HCEC 1CT (cell line): ENCODE measurements at regions not wholly inside any gene's neighbourhood (a gene's known extent, or its start where the extent isn't known, plus 50 kb on each side); places are given as distances from the start of the nearest gene placed in this dataset.
A peak's percentile ranks its signal among the peaks of the same experiment; 100 is the strongest.

Source experiments
- DNase-seq: peaks from one replicate; pipeline ENCODE4 v3.0.0-alpha.2; 2017

GRCh38 chr1:93815366-93816110, 63.5 kb downstream of the DNTTIP2 start:
- DNase-seq: no peak

- no peak for DNase-seq
Observed at GRCh38 chr1:93814795-93815340, 64.1 kb downstream of the DNTTIP2 start.

- DNase-seq: peak; percentile 81
Observed at GRCh38 chr1:93814059-93814794, 64.8 kb downstream of the DNTTIP2 start.

DNA sequence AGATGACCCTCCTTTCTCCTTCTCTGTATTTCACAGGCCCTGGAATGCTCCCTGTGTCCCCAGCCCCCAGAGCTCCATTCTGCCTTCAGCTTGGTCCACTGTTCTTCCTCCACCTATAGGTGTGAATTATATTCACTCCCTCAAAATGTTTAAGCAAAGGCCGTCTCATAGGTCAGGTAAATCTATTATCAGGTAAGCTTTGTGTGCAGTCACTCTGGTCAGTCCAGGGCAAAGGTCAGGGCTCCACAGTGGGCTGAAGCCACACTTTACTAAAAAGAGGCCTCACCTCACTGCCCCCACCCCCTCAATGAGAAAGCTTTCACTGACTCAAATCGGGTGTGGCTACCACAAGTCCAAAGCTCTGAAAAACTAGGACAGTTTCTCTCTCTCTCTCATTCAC, 65.9 kb downstream of the DNTTIP2 start:
- DNase-seq: no peak

DNA sequence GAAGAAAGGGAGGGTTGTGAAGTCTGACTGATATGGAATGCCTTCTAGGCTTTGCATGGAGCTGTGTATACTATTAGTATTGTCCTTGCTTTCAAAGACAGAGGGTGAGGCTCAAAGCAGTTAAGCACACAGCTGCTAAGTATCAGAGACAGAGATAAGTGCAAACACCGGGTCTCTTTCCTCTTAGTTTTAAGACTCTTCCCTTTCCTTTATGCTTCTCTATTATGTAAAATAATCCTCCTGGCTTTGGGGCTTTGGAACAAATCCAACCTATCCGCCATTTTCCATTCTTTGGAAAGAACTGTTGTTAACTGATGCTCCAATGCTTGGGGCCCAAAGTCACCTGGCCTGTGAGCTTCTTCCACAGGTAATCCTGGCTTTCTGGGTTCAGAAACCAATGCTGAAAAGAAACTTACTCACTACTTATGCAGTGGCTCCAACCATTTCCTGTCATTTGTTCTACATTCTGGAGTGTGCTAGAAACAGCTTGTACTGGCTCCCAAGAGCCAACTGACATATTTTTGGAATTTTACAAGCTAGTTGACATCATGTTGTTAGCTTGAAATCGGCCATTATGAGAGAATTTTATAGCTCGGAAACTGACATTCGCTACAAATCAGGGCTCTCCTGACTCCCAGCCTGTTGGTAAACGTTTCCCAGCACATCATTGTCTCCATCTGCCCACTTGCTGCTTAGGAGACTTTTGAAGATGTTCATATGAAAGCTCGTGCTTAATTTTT, 67.5 kb downstream of the DNTTIP2 start:
- no peak for DNase-seq

- DNase-seq: peak; percentile 61
Observed at GRCh38 chr1:93810316-93810715, 68.7 kb downstream of the DNTTIP2 start.

DNA sequence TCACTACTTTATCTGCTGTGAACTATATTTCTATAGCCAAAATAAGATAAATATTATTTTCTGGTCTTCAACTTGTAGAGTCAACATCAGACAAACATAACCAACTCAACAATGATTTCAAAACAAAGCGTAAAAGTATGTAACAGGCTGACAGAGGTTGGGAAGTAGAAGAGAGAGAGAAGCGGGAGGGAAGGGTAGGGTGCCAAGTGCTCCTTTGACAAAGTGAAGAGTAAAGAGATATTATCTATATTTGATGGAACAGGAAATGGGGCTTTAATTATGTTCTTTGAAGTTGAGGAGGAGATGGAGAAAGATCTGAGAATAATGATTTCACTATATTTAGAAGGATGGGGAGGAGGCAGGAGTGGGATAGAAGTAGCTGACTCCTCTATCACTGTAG, 70.1 kb downstream of the DNTTIP2 start:
- no peak for DNase-seq

- DNase-seq: no peak
Observed at GRCh38 chr1:93807311-93807930, 71.6 kb downstream of the DNTTIP2 start.

DNA sequence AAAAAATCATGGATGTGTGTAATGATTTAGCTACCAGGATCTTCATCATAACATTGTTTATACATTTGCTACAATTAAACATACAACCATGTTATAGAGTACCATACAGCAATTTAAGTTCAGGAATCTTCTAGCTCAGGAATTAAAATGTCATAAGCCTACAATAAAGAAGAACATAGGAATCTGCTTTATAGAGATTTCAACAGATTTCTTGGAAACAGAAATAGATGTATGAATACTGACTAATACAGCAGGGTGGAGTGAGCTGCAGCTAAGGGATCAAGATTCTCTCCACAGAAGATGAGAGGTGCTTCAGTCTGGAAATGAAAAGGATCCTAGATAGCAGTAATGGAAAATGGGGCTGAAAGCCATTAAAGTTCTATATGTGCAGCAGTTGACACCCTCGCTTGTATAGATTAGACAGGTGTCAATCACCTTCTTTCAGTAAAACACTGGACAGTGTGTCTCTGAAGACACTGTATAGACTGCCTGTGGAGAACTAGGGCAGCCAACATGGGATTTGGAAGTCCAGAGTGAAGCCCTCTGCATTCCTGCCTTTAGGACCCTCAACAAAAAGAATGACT, 73.9 kb downstream of the DNTTIP2 start:
- peak; percentile 61 for DNase-seq

DNA sequence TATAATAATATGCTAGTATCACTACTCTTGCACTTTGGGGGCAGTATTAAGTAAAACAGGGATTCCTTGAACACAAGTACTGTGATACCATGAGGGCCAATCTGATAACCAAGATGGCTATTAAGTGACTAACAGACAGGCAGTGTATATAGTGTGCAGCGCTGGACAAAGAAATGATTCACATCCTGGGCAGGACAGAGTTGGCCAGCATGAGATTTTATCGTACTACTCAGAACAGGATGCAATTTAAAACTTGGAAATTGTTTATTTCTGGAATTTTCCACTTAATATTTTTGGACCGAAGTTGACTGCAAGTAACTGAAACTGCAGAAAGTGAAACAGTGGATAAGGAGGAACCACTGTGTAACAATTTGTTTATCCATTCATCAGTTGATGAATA, 74.6 kb downstream of the DNTTIP2 start:
- DNase-seq: peak; percentile 95

DNA sequence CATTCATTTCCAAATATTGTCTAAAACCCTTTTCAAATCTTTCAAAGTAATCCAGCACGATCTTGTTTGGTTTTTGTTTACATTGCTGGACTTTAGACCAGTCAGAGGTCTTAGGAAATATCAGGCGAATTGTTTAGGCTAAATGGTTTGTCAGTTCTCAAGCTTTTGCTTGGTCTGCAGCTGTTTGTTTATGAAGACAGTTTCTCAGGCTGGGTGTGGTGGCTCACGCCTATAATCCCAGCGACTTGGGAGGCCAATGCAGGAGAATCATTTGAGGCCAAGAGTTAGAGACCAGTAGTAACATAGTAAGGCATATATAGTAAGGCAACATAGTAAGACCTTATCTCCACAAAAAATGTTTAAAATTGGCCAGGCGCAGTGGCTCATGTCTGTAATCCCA, 77.5 kb downstream of the DNTTIP2 start:
- peak; percentile 82 for DNase-seq

GRCh38 chr1:93800856-93801255, 78.2 kb downstream of the DNTTIP2 start:
- DNase-seq: no peak

GRCh38 chr1:93798291-93798690, 80.7 kb downstream of the DNTTIP2 start:
- DNase-seq: peak; percentile 82

- DNase-seq: no peak
Observed at GRCh38 chr1:93784538-93784937, 94.5 kb downstream of the DNTTIP2 start.

DNA sequence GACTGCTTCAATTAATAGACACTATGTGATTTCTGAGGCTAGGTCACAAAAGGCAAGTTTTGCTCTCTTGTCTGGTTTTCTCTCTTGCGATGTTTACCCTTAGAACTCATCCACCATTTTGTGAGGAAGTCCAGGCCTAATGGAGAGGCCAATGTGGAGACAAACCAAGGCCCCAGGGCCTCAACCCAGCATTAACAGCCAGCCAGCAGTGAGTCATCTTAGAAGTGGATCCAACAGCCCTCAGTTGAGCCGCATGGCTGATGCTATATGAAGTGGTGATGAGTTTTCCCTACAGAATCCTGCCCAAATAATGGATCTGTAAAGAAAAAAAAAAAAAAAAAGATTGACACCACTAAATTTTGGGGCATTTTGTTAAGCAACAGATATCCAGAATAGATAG, 95.1 kb downstream of the DNTTIP2 start:
- no peak for DNase-seq

- peak; percentile 83 for DNase-seq
Observed at GRCh38 chr1:93779540-93780165, 98.0 kb upstream of the BCAR3 start.

- DNase-seq: no peak
Observed at GRCh38 chr1:93778457-93778856, 96.8 kb upstream of the BCAR3 start.

- DNase-seq: no peak
Observed at GRCh38 chr1:93777255-93777654, 95.6 kb upstream of the BCAR3 start.

DNA sequence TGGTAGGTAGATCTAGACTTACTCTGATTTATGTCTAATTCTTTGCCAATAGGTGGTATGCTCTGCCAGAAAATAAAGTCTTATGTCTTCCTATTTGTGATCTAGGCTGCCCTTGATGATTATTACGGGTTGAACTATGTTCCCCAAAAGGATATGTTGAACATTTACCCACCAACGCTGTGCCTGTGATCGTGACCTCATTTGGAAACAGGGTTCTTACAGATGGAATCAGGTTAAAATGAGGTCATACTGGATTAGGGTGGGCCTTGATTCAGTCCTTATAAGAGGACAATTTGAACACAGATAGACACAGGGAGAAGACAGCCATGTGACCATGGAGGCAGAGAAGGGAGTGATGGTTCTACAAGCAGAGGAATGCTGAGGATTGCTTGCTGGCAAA, 95.1 kb upstream of the BCAR3 start:
- DNase-seq: no peak

GRCh38 chr1:93775224-93775623, 93.6 kb upstream of the BCAR3 start:
- no peak for DNase-seq

- peak; percentile 20 for DNase-seq
Observed at GRCh38 chr1:93774707-93775106, 93.1 kb upstream of the BCAR3 start.
